Lung microvascular endothelial cell (primary cell): ENCODE measurements at regions not wholly inside any gene's neighbourhood (a gene's known extent, or its start where the extent isn't known, plus 50 kb on each side); places are given as distances from the start of the nearest gene placed in this dataset.
"Not testable (repeated sequence)": the region's sequence is repeated elsewhere in the genome, so short reads cannot be mapped to it uniquely, and the experiment has no call there.

Source experiments
- DNase-seq, 2 donors: peaks; one replicate each; pipeline versions ENCODE4 v3.0.0 to v3.0.0-alpha.2; 2010; ENCODE audit warnings: low read depth in 2 of 2

DNA sequence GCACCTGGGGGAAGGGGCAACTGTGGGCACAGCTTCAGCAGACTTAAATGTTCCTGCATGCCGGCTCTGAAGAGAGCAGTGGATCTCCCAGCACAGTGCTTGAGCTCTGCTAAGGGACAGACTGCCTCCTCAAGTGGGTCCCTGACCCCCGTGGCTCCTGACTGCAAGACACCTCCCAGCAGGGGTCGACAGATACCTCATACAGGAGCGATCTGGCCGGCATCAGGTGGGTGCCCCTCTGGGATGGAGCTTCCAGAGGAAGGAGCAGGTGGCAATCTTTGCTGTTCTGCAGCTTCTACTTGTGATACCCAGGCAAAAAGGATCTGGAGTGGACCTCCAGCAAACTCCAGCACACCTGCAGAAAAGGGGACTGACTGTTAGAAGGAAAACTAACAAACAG is 871.5 kb downstream of the DIAPH3 start:
- DNase-seq: not testable (repeated sequence)

DNA sequence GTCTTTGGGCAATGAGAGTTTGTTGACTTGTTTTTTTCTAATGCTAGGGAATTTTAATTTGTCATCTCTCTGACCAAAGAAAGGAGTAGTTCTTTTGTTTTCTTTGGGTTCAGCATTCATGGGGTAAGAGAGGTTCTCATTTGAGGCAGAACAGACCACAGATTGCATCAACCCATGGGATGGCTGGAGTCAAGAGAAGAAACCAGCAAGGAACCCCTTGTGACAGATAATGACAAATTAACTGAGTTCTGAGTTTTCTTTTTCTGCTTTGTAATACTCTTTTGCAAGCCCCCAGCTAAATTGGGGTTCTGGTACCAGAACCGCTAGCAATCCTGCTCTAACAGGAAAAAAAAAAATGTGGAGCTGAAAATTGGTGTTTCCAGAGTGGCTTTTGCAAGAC is 864.1 kb downstream of the DIAPH3 start:
- no peak for DNase-seq

DNA sequence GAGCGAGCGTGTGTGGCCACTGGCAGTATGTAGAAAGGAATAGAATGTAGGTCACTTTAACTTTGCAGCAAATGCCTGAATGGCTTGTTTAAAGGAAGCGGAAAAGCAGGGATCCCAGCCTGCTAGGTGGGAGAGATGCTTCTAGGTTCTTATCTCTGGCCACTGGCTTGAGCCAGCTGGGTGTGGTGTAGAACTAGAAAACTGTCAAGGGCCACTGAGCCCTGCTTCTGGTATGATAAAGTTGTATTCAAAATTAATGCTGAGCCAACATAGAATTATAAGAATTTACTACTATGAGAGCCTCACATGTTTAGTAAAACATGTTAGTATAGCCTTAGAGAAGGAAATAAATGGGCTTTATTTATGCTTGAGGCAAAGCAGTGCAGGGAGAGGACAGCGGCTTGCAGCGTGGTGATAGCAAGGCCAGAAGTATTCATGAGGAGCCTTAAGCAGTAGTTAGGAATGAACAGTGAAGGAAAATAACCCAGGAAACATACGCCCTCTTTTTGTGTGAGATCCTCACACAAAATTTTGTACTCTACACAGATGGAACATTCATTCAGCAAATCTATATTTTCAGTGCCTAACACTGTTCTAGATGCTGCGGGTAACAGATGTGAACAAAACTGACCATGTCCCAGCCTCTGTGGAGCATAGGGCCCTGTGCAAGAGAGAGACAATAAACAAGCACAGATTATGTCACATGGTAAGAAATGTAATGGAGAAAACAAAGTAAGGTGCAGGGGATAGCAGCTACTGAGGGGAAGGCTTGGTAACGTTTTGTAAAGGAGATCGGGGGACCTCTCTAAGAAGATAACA is 863.2 kb downstream of the DIAPH3 start:
- no peak for DNase-seq

DNA sequence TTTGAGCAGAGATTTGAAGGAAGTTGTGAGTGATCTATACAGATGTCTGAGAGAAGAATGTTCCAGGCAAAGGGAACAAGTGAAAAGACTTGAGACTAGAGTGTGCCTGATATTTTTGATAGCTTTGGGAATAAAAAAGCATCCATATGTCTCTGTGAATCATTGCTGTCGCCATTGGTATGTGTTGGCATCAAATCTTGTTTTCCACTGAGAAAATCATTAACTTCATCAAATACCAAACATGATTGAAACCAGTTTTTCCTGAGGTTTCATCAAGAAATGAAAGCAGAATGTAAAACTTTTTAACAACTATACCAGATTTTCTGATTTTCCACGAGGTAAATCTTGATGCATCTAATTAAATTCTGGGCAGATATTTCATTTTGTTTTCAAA is 862.6 kb downstream of the DIAPH3 start:
- DNase-seq: no peak

DNA sequence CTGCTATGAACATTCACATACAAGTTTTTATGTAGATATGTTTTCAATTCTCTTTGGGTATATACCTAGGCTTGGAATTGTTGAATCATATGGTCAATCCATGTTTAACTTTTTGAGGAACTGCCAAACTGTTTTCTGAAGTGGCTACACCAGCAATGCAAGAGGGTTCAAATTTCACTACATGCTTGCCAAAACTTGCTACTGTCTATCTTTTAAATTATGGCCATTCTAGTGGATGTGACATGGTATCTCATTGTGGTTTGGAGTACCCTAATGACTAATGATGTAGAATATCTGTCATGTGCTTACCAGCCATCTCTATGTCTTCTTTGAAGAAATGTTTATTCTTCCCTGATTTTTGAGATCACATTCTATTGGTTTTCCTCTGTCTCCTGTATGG is 860.3 kb downstream of the DIAPH3 start:
- DNase-seq: no peak

DNA sequence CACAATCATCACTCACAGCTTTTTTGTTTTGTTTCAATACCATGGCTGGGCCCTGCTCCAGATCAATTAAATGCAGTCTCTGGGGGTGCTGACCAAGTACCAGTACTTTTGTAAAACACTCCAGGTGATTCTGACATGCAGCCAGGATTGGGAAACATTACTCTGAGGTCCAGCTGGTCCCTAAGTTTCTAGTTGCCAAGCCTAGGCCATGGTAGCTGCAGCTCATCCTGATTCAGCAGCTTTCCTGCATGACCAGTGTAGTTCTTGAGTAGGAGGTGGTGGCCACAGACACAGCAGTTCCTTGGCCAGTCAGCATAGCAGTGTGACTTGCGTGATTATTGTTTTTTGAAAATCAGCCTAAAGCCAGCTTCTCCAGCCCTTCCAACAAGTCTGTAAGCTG is 859.1 kb downstream of the DIAPH3 start:
- no peak for DNase-seq

DNA sequence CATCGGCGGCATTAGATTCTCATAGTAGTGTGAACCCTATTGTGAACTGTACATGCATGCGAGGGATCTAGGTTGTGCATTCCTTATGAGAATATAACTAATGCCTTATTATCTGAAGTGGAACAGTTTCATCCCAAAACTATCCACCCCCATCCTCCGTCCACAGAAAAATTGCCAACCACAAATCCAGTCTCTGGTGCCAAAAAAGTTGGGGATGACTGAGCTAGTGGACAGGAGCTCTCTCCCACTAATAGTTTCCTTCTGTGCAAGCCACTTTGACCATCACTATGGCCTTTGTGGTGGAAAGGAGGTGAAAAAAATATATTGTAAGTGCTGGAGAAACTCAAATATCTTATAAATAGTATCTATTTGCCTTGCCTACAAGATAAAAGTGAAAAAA is 857.8 kb downstream of the DIAPH3 start:
- no peak for DNase-seq

DNA sequence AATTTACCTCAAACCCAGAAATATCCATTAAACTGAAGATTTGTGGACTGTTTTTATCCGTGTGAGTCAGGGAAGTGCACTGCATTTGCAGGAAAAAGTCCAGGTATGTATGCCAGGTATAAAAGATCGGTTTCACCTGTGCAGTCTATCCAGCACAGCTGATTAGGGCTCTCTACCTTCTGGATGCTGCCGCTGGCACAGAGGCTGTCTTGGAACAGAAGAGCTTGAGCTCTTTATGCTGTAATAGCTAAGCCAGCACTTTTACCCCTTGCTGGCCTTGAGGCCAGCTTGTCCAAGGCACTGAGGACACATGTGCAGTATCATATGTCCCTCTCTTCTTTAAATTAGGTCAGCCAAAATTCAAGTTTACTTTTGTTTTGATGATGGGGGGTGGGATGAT is 851.0 kb downstream of the DIAPH3 start:
- DNase-seq: no peak

DNA sequence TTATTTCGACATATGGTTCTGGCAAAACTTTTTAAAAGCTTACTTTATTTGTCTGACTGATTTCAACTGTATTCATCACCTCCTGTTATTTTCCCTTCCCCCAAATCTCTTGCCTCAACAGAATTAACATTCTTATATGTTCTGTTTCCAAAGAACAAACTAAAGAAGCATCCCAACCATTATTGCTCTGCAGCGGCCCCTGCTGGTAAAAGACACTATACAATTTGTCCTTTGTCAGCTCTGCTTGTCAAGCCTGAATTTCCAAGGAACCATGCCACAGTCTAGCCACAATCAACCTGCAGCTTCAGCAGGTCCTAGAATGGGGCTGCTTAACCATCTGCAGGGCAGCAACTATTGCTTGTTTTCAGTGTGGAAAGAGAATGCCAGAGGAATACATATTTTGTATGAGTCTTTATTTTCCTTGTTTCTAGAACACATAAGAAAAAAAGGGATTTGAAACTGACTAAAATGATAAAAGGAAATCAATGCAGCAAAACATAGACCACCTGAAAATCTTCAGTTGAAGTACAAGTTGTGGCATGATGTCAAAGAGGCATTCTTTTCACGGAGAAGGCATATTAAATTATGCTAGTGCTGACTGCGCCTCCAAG is 845.3 kb downstream of the DIAPH3 start:
- DNase-seq: peak; percentile 69 to 73

DNA sequence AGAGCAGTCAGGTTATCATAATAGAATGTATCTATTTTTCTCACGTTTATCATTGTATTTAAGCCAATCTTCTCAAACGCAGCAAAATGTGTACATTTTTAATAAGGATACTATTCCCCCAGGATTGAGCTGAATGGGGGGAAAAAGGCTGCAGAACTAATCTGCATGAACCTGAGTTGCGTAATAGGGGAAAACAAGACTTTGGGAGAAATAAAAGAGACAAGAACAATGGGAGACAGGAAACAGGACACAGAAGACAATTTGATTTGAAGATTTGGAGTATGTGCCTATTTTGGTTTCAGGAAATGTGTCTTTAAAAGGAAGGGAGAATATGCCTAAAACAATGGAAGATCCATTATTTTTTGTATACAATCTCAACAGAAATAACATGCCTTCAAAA is 844.5 kb downstream of the DIAPH3 start:
- peak; percentile 44 to 48 for DNase-seq

DNA sequence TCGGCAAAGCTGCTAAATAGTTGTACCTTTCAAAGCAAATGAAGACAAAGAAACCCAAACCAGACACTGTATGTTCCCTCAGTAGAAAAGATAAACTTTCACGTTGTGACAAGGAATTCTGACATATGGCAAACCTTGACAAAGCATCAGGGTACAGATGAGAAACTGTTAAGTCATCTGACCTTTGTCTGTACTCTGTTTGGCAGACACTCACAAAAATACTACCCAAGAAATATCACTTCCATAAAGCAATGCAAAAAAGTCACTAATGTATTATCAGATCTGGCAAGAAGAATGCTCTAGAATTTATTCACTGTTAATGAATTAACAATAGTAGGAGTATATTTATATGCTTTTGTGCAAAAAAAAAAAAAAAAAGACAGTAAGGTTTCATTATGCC is 843.7 kb downstream of the DIAPH3 start:
- DNase-seq: peak; percentile 23 to 24

DNA sequence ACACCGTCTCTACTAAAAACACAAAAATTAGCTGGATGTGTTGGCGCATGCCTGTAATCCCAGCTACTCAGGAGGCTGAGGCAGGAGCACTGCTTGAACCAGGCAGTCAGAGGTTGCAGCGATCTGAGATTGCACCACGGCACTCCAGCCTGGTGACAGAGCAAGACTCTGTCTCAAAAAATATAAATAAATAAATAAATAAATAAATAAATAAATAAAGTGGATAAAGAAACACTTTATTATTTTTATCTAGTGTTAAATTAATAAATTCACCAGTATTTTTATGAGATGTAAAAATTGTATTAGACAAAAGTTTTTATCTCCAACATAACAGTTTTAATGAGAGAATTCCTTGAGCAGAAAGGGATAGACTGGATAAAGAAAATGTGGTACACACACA is 839.3 kb downstream of the DIAPH3 start:
- not testable (repeated sequence) for DNase-seq

DNA sequence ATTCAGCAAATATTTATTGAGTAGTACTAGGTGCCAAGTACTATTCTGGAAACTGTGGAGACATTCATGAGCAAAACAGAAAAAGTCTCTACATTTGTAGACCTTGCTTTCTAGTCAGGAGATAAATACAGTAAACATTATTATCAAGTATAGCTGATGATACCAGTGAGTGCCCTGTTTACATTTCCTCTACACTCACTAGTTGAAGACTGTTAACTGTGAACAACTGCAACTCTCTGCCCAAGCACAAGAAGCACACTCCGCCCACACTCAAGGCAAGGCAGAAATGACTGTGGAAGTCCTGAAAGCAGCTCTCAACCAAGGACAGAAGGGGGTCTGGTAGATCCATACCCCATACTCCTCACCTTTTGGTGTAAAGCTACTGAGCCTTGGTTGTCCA is 837.0 kb downstream of the DIAPH3 start:
- no peak for DNase-seq

DNA sequence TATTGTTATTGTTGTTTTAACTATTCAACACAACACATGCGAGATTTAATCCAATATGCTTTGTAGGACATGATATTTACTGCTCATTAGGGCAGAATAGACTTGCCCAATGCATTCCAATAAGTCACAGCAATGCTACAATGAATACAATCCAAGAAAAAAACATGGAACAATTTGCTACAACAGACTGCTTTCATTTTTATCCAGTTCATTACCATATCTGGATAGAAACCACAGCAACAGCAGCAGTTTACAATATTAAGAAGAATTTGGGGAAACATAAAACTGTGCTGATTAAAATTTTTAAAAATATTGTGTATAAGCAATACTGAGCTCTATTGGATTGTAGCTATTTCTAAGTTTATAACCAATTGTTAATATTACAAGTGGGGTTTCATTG is 833.0 kb downstream of the DIAPH3 start:
- DNase-seq: no peak

DNA sequence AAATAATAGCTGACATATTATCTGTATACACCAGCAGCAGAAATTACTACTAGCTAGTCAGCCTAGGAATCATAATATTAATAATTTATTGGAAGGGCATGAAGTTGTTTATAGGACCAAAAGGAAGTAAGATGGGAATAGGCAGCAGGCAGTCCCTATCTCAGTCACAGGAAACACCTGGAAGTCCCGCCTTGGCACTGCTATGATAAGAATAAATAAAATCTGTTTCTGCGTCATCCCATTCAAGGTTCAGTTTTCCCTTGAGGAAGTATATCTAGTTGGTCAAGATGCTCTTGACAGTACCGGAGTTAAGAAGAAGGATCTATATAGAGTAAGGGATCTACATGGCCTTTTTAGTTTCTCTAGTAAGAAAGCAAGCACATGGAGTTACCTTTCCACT is 830.8 kb downstream of the DIAPH3 start:
- DNase-seq: peak; percentile 65 to 80

DNA sequence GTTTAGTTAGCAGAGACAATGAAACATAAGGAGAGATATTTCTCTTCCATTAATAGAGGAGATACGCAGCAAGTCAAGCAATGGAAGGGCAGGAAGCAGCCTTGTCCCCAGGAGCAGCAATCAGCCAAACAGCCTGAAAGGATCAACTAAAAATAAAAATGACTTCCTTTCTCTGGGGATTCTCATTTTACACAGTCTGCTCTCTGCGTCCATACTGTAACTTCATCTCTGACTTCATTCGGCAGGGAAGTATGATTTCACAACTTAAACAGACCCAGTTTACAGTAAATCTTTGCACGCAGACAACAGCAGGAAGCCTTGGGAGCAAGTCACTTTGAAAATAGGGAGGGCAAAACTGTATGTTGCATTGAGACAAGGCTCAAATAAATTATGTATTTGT is 826.7 kb downstream of the DIAPH3 start:
- DNase-seq: peak in 1 of 2 donors; percentile 54

DNA sequence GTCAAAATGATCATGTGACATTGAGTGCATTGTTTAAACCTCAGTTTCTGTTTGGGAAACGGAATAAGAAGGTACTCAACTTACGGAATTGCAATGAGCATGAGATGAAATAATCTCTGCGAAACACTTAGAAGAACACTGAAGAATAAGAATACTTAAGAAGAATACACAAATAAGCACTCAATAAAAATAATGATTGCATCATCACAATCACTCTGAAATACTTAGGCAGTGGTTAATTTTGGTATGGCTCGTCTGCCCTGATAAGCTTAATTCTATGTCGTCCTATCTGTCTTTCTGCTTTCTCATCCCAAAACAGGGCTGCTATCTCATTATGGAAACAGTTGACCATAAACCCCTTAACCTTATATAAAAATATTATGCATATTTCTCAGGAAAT is 823.6 kb downstream of the DIAPH3 start:
- DNase-seq: no peak

DNA sequence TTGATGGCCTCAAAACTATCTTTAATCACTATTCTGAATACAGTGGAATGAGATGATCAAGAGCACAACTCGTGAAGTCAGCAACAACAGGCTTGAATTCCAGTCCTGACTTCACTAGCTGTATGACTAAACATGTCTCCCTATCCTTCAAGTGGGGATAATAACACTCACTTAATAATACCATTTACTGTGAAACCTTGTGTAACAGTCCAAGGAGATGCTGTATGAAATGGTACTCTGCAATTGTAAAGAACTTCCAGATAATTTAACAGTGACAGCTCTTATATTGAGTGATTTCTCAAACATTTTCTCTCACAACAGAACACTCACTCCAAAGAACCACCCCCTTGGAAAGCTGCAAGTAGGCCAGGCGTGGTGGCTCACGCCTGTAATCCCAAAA is 823.1 kb downstream of the DIAPH3 start:
- DNase-seq: no peak

DNA sequence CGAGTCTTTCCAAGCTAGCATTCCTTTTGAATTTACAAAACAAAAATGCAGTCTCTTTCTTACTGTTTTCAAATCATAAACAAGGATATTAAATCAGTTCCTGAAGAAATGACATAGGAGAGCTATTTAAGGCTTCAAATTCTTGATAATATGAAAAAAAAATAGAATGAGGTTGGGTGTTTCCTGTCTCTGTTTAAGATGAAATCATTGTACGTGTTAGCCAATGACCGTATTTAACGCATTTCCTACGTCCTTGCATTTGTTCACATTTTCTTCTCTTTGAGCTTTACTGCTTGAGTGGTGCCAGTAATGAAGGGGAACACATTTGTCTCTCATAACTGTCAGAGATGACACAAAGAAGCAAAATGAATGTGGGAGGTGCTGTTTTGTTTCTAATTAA is 821.3 kb downstream of the DIAPH3 start:
- peak in 1 of 2 donors; percentile 79 for DNase-seq

DNA sequence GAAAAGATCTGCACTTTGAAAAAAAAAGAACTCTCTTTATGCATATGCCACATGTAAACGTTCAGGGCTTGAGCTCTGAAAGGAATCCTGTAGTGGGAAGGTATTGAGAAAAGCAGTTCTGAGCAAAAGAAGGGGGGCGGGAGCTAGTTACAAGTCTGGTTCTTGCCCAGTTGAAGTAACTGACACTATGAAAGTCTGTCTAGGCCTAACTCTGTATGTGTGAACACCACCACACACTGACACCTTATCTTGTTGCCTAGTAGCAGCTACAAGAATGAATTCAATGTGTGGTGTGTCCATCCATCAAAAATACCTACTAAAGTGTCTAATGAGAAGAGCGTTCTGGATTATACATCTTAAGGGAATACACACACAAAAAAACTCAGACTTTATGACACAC is 820.6 kb downstream of the DIAPH3 start:
- no peak for DNase-seq

DNA sequence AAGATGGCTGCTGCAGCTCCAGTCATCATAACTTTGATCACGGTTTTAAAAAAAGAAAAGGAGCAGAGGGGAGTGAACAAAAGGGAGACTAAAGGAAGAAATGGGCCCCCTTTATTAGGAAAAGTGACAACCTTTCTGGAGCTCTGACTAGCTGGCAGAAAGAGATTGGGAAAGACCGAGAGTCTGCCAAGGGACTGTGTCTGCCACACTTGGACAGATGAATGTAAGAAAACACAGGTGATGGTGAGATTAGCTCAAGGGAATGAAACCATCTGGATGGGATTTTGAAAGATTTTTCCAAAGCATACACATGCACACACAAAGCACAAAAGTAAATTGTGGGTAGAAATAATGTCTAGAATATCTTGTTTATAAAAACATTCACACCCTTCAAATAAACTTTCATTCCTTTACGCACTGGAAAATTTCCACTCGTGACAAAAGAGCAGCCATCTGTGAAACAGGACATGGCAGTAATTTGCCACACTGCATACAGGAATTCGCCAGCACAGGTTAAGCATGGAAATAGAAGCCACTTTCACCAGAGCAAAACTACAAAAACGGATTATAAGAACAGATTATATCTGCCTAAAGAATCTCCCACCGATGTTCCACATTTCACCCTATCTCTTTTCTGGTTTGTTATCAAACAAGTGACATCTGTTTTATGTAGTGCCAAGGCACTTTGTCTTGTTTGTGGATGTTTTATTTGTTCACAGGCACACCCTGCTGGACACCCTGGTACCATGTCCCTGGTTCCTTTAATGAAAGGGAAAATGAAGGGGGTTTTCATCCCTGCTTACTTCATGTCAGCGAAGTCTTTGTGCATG is 819.5 kb downstream of the DIAPH3 start:
- DNase-seq: peak in 1 of 2 donors; percentile 33

DNA sequence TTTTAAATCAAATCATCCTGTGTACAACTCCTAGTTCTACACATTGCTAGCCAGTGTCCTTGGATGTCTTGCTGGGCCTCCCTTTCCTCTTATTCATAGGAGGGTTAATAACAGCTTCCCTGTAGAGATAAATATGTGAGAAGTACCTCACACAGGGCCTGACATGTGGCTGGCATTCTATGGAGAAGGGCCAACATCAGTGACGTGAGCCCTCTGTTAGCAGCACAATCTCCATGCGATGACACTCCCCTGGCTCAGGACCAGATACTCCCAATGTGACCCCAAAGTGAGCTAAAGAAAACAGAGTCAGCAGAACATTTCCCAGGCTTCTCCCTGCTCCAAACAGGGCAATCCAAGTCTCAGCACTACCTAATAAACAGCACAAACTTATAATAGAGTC is 818.4 kb downstream of the DIAPH3 start:
- DNase-seq: peak; percentile 25 to 91
